Naive B cell (primary cell): ENCODE measurements at regions not wholly inside any gene's neighbourhood (a gene's known extent, or its start where the extent isn't known, plus 50 kb on each side); places are given as distances from the start of the nearest gene placed in this dataset.

Experiments
- ATAC-seq, 2 donors: fragments of 150-1000 bp; cut with Tn5 transposase; 2 replicates each; pipeline ENCODE4 v1.10.0; 2021; ENCODE audit warnings: low read depth in 2 of 2, mild to moderate bottlenecking in 2 of 2, moderate library complexity in 2 of 2
- DNase-seq: peaks from one replicate; pipeline ENCODE4 v3.0.0; 2022
- H3K27ac Mint-ChIP-seq, 6 donors: one replicate each; pipeline ENCODE4 v1.8.0; 2020 to 2022; ENCODE audit warnings: mild to moderate bottlenecking in 6 of 6, mixed read lengths in 6 of 6, moderate library complexity in 5 of 6, inconsistent platforms in 2 of 6
- H3K27me3 Mint-ChIP-seq, 3 donors: one replicate each; pipeline ENCODE4 v1.8.0; 2021 to 2022; ENCODE audit warnings: mixed read lengths in 3 of 3, mild to moderate bottlenecking in 1 of 3
- H3K36me3 Mint-ChIP-seq, 2 donors: one replicate each; pipeline ENCODE4 v1.8.0; 2020 to 2022; ENCODE audit warnings: mixed read lengths in 2 of 2, inconsistent platforms in 1 of 2, mild to moderate bottlenecking in 1 of 2
- H3K4me1 Mint-ChIP-seq, 3 donors: one replicate each; pipeline ENCODE4 v1.8.0; 2020 to 2022; ENCODE audit warnings: mixed read lengths in 3 of 3, inconsistent platforms in 1 of 3, mild to moderate bottlenecking in 1 of 3, moderate library complexity in 1 of 3
- H3K4me3 Mint-ChIP-seq, 8 donors: one replicate each; pipeline ENCODE4 v1.8.0; 2020 to 2022; ENCODE audit warnings: mild to moderate bottlenecking in 8 of 8, mixed read lengths in 8 of 8, moderate library complexity in 8 of 8, inconsistent platforms in 2 of 8
- H3K9me3 Mint-ChIP-seq, 7 donors: one replicate each; pipeline ENCODE4 v1.8.0; 2020 to 2022; ENCODE audit warnings: mixed read lengths in 7 of 7, mild to moderate bottlenecking in 5 of 7, inconsistent platforms in 2 of 7, moderate library complexity in 1 of 7

DNA sequence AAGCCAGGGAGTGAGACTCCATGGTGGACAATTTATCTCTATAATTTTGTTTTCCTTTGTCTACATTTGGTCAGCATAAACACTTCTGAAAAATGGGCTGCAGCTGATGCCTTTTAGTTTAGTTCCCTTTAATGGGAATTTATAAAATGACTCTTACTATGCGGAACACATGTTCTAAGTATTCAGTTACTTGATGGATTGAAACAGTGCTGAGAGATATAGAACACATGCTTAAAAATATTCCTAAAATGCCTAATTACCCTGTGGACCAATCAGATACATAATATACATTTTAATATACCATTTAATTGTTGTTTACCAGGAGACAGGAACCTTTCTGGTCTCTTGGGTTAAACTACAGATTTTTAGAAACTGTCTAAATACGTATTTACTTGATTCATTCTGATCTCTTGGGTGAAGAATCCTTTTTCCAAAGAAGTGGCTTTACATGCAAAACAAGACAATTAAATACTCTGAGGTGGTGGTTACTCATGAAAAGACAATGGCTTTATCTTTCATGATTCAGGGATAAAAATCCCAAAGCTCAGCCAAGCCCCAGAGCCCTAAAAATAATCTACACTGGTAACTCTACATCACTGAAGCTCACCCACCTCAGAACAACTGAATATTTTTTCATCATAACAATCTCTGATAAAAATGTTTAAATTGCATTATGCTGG, 128.1 kb upstream of the SERTAD2 start:
- no peak for DNase-seq
- Mint-ChIP-seq H3K27ac (no peak overlapping the region), H3K36me3 (no peaks in the 10 kb centered on the region), H3K27me3 (no peaks in the 10 kb centered on the region), H3K9me3 (no peaks in the 10 kb centered on the region), H3K4me1 (peaks cover 11 to 25% (median 16%) of the 10 kb centered on the region in 3 donors), H3K4me3 (no peak overlapping the region)
- ATAC-seq = no peak

- Mint-ChIP-seq H3K36me3 (no peaks in the 10 kb centered on the region), H3K9me3 (no peaks in the 10 kb centered on the region), H3K4me3 (peak overlapping the region in 1 of 8 donors; percentile 38), H3K27me3 (no peaks in the 10 kb centered on the region), H3K27ac (no peak overlapping the region), H3K4me1 (peaks cover 18 to 31% (median 23%) of the 10 kb centered on the region in 3 donors)
- no peak for DNase-seq
- ATAC-seq = no peak
Observed at GRCh38 chr2:64784168-64785061, 130.7 kb upstream of the SERTAD2 start.

- peak overlapping the region in 1 of 8 donors; percentile 27 for H3K4me3 Mint-ChIP-seq
- ATAC-seq (no peak), DNase-seq (no peak)
- no peaks in the 10 kb centered on the region for H3K27me3 Mint-ChIP-seq
- H3K36me3 Mint-ChIP-seq = no peaks in the 10 kb centered on the region
- no peaks in the 10 kb centered on the region for H3K9me3 Mint-ChIP-seq
- H3K4me1 Mint-ChIP-seq = peaks cover 18 to 27% (median 23%) of the 10 kb centered on the region in 3 donors
- H3K27ac Mint-ChIP-seq = peak overlapping the region in 1 of 6 donors; percentile 37
Observed at GRCh38 chr2:64785245-64785644, 131.5 kb upstream of the SERTAD2 start.

DNA sequence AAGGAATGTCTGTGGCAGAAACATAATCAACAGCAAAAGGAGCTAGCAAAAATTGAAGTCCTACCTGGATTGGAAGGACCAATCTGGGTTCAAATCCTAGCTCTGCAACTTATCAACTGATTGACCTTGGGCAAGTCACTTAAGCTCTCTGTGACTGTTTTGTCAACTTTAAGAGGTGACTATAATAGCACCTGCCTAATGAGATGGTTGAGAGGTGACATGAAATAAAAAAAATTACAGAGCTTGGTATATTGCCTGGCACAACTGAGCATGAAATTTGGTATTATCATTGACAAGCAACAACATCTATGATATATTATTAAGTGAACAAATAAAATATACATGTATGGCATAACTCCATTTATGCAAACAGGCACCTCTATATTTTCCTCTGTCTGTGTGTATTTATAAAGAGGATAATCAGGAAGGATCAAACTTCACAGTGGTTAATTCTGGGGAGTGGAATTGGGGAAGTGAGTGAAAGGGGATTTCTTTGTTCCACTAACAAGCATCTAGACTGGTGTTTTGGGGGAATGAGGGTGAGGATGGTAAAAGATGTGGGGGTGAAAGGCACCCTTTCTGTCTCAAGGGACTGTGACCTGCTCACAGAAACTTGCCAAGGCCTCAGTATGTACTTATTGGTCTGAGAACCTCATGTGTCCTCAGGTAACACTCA, 132.8 kb upstream of the SERTAD2 start:
- Mint-ChIP-seq H3K27ac (peak overlapping the region in 4 of 6 donors; percentile 58 to 84 (median 65)), H3K4me3 (peak overlapping the region in 3 of 8 donors; percentile 22 to 52 (median 48)), H3K36me3 (no peaks in the 10 kb centered on the region), H3K9me3 (no peaks in the 10 kb centered on the region), H3K4me1 (peaks cover 15 to 23% (median 23%) of the 10 kb centered on the region in 3 donors), H3K27me3 (no peaks in the 10 kb centered on the region)
- ATAC-seq = peak; percentile 78 to 87
- DNase-seq = peak; percentile 35

DNA sequence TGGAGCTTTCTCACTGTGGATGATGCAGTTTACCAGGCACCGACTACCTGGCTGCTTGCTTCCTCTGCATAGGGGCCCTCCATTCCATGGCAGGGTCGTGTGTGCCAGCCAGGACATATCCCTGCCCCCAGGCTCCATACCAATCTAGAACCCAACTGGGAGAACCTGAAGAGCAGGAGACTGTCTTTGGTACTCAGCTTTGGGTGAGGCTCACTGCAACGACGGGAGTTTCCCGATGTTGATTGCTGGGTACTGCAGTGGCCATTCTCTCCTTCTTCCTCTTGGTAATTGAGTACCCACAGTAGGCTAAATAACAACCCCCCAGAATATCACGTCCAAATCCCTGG, 133.3 kb upstream of the SERTAD2 start:
- Mint-ChIP-seq H3K27ac (peak overlapping the region in 5 of 6 donors; percentile 52 to 84 (median 61)), H3K36me3 (no peaks in the 10 kb centered on the region), H3K9me3 (no peaks in the 10 kb centered on the region), H3K27me3 (no peaks in the 10 kb centered on the region), H3K4me3 (peak overlapping the region in 4 of 8 donors; percentile 12 to 52 (median 49)), H3K4me1 (peaks cover 13 to 23% (median 20%) of the 10 kb centered on the region in 3 donors)
- ATAC-seq (peak; percentile 15 to 18), DNase-seq (no peak)

DNA sequence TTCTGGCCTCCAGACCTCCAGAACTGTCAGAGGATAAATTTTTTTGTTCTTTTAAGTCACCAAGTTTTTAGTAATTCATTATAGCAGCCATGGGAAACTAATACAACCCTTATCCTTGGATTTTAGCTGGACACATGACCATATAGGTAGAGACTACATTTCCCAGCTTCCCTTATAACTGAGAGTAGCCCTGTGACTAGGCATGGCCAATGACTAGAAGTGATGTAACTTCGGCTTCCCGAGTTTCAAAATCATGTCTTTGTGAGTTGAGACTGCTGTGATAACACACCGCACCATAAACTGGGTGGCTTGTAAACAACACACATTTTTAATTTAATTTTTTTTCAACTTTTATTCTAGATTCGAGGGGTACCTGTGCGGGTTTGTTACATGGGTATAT, 134.0 kb upstream of the SERTAD2 start:
- peaks cover 13 to 23% (median 20%) of the 10 kb centered on the region in 3 donors for H3K4me1 Mint-ChIP-seq
- no peaks in the 10 kb centered on the region for H3K36me3 Mint-ChIP-seq
- no peak overlapping the region for H3K27ac Mint-ChIP-seq
- DNase-seq = no peak
- no peak overlapping the region for H3K4me3 Mint-ChIP-seq
- no peak for ATAC-seq
- H3K27me3 Mint-ChIP-seq = no peaks in the 10 kb centered on the region
- H3K9me3 Mint-ChIP-seq = no peaks in the 10 kb centered on the region

GRCh38 chr2:64789466-64790320, 136.0 kb upstream of the SERTAD2 start:
- Mint-ChIP-seq H3K4me3 (peak overlapping the region in 1 of 8 donors; percentile 19), H3K27ac (no peak overlapping the region), H3K4me1 (peaks cover 13 to 23% (median 16%) of the 10 kb centered on the region in 3 donors), H3K9me3 (no peaks in the 10 kb centered on the region), H3K27me3 (no peaks in the 10 kb centered on the region), H3K36me3 (no peaks in the 10 kb centered on the region)
- no peak for ATAC-seq
- no peak for DNase-seq

DNA sequence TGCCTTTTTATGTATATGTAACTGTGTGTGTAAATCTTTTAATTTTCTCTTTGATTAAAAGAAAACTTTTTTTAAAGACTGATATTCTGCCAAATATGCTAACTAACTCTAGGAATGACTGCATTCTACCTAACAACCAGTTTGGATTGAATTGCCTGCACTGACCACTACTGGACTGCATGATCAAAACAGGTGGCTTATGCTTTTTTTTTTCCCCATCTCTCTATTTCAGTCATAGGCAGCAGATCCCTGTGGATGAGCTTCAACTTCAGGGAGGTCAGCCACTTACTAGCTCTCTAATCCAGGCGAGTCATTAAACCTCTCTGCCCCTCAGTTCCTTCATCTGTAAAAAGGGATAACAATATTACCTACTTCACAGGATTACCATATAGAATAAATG, 138.6 kb upstream of the SERTAD2 start:
- no peak overlapping the region for H3K27ac Mint-ChIP-seq
- no peak overlapping the region for H3K4me3 Mint-ChIP-seq
- ATAC-seq (no peak), DNase-seq (no peak)
- H3K27me3 Mint-ChIP-seq = no peaks in the 10 kb centered on the region
- no peaks in the 10 kb centered on the region for H3K36me3 Mint-ChIP-seq
- H3K4me1 Mint-ChIP-seq = peaks cover 2 to 3% (median 2%) of the 10 kb centered on the region in 3 donors
- no peaks in the 10 kb centered on the region for H3K9me3 Mint-ChIP-seq

DNA sequence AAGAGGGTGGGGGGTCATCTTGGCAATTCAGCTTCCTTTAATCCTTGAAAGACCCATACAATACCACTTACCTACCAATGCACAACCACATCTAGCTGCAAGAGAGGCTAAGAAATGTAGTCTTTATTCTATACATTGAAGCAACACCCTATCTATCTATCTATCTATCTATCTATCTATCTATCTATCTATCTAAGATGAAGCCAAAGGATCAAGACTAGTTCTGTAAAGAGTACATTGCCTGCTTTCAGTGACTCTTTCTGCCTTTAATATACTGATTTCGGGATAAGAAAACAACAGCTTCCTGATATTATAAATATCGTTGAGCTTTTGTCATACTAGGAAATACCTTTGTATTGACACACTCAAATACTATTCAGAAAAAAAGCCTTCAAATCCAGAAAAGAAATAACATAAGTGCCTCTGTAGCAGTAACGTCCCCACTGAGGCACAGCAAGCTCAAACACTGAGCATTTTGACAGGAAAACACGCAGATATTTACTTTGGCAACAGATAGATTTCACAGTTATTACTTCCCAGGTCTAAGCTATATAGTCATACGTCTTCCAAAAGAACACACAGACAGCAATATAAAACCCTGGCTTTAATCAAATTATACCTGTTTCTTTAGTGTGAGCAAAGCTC, 139.4 kb upstream of the SERTAD2 start:
- peak overlapping the region in 1 of 6 donors; percentile 50 for H3K27ac Mint-ChIP-seq
- no peak for DNase-seq
- no peaks in the 10 kb centered on the region for H3K27me3 Mint-ChIP-seq
- no peak overlapping the region for H3K4me3 Mint-ChIP-seq
- ATAC-seq = no peak
- H3K36me3 Mint-ChIP-seq = no peaks in the 10 kb centered on the region
- peaks cover 0 to 1% (median 0%) of the 10 kb centered on the region in 7 donors for H3K9me3 Mint-ChIP-seq
- no peaks in the 10 kb centered on the region for H3K4me1 Mint-ChIP-seq

DNA sequence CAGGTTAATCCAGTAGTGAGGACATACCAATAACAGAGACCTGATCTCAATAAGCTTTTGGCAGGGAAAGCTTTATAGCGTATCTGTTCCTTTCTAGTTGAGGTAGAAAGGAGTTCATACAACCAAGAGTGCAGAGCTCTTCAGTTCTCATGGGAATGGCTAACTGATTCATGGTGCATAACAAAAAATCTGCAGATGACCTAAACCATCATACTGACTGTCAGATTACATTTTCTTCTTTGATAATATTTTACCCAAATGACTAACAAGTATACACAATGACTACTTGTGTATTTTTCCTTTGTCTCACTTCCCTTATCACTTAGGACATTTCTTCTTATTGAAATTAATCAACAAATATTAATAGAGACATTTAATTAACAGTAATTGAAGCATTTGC, 140.0 kb upstream of the SERTAD2 start:
- no peaks in the 10 kb centered on the region for H3K36me3 Mint-ChIP-seq
- H3K9me3 Mint-ChIP-seq = peaks cover 0 to 1% (median 0%) of the 10 kb centered on the region in 7 donors
- no peak for DNase-seq
- H3K27ac Mint-ChIP-seq = no peak overlapping the region
- H3K27me3 Mint-ChIP-seq = no peaks in the 10 kb centered on the region
- H3K4me1 Mint-ChIP-seq = no peaks in the 10 kb centered on the region
- no peak overlapping the region for H3K4me3 Mint-ChIP-seq
- ATAC-seq = no peak

- Mint-ChIP-seq H3K4me1 (no peaks in the 10 kb centered on the region), H3K4me3 (no peak overlapping the region), H3K27ac (no peak overlapping the region), H3K9me3 (peaks cover 0 to 1% (median 0%) of the 10 kb centered on the region in 7 donors), H3K27me3 (no peaks in the 10 kb centered on the region), H3K36me3 (no peaks in the 10 kb centered on the region)
- ATAC-seq = no peak
- DNase-seq = no peak
Observed at GRCh38 chr2:64794426-64794995, 140.8 kb upstream of the SERTAD2 start.

- Mint-ChIP-seq H3K4me1 (no peaks in the 10 kb centered on the region), H3K27ac (no peak overlapping the region), H3K27me3 (no peaks in the 10 kb centered on the region), H3K4me3 (no peak overlapping the region), H3K9me3 (peaks cover 0 to 1% (median 0%) of the 10 kb centered on the region in 7 donors), H3K36me3 (no peaks in the 10 kb centered on the region)
- DNase-seq (no peak), ATAC-seq (no peak)
Observed at GRCh38 chr2:64795024-64795592, 141.4 kb upstream of the SERTAD2 start.
